Suprapubic skin (tissue), 4 donors: ENCODE measurements at regions not wholly inside any gene's neighbourhood (a gene's known extent, or its start where the extent isn't known, plus 50 kb on each side); places are given as distances from the start of the nearest gene placed in this dataset.

Experiments used
- DNase-seq, 2 donors: peaks; one replicate each; pipeline ENCODE4 v3.0.0-alpha.2; 2019; ENCODE audit warnings: low spot score in 2 of 2
- H3K27ac ChIP-seq: fragments of 200-600 bp; sonication (generic); one replicate; pipeline ENCODE4 v1.5.1; 2019
- H3K27me3 ChIP-seq: fragments of 200-600 bp; sonication (generic); one replicate; pipeline ENCODE4 v1.5.1; 2019
- H3K36me3 ChIP-seq: fragments of 200-600 bp; sonication (generic); one replicate; pipeline ENCODE4 v1.5.1; 2019
- H3K4me1 ChIP-seq: fragments of 200-600 bp; sonication (generic); one replicate; pipeline ENCODE4 v1.5.1; 2019
- H3K4me3 ChIP-seq: fragments of 200-600 bp; sonication (generic); one replicate; pipeline ENCODE4 v1.5.1; 2019; ENCODE audit warnings: mild to moderate bottlenecking
- H3K9me3 ChIP-seq: fragments of 200-600 bp; sonication (generic); one replicate; pipeline ENCODE4 v1.5.1; 2019
- CTCF ChIP-seq, 2 donors: fragments of 200-600 bp in 1 of 2; fragments of 450-650 bp in 1 of 2; sonication (generic) in 1 of 2; IDR thresholded peaks; one replicate each; pipeline ENCODE4 v1.5.1; 2016 to 2019; ENCODE audit warnings: antibody characterized with exemption in 2 of 2, mild to moderate bottlenecking in 1 of 2, moderate library complexity in 1 of 2
- EP300 ChIP-seq: sonication (generic); formaldehyde crosslinking; IDR thresholded peaks from one replicate; pipeline ENCODE4 v1.6.1; 2017; ENCODE audit warnings: antibody characterized with exemption
- POLR2A ChIP-seq, 2 donors: fragments of 450-650 bp; IDR thresholded peaks; one replicate each; pipeline ENCODE4 v1.6.1; 2017; ENCODE audit warnings: antibody characterized with exemption in 2 of 2, mild to moderate bottlenecking in 2 of 2, moderate library complexity in 2 of 2
- POLR2AphosphoS5 ChIP-seq, 3 donors: sonication (generic); formaldehyde crosslinking; IDR thresholded peaks; one replicate each; pipeline ENCODE4 v1.6.1; 2017; ENCODE audit warnings: antibody characterized with exemption in 3 of 3
- WGBS: methylation state at CpG from one replicate; pipeline ENCODE4 v1.1.5; 2018; 5-methylcytosine and 5-hydroxymethylcytosine counted together

GRCh38 chr5:93299681-93300308 is 281.2 kb downstream of the NR2F1-AS1 start:
- no peaks in the 10 kb centered on the region for H3K36me3 ChIP-seq
- no peaks in the 10 kb centered on the region for H3K27me3 ChIP-seq
- no peak for DNase-seq
- TF ChIP-seq CTCF (IDR thresholded peaks at IDR 0.05) (no peak), POLR2A (IDR thresholded peaks at IDR 0.05) (no peak), POLR2AphosphoS5 (IDR thresholded peaks at IDR 0.05) (no peak), EP300 (no peak)
- no peaks in the 10 kb centered on the region for H3K9me3 ChIP-seq
- H3K4me3 ChIP-seq, result no peak overlapping the region
- WGBS, result 87% methylated on average over 6 of the region's 6 CpGs
- H3K27ac ChIP-seq, result no peak overlapping the region
- no peaks in the 10 kb centered on the region for H3K4me1 ChIP-seq

- no peaks in the 10 kb centered on the region for H3K27me3 ChIP-seq
- H3K27ac ChIP-seq, result no peak overlapping the region
- no peak for DNase-seq
- no peaks in the 10 kb centered on the region for H3K4me1 ChIP-seq
- H3K9me3 ChIP-seq, result no peaks in the 10 kb centered on the region
- TF ChIP-seq CTCF (IDR thresholded peaks at IDR 0.05), result no peak
- TF ChIP-seq POLR2AphosphoS5 (IDR thresholded peaks at IDR 0.05), result no peak
- TF ChIP-seq EP300, result no peak
- TF ChIP-seq POLR2A (IDR thresholded peaks at IDR 0.05), result no peak
- 88% methylated on average over 2 of the region's 2 CpGs for WGBS
- H3K4me3 ChIP-seq, result no peak overlapping the region
- H3K36me3 ChIP-seq, result no peaks in the 10 kb centered on the region
These were observed 283.9 kb downstream of the NR2F1-AS1 start for GRCh38 chr5:93297116-93297515.

- H3K9me3 ChIP-seq, result no peaks in the 10 kb centered on the region
- no peaks in the 10 kb centered on the region for H3K36me3 ChIP-seq
- H3K4me1 ChIP-seq, result no peaks in the 10 kb centered on the region
- no peaks in the 10 kb centered on the region for H3K27me3 ChIP-seq
- H3K27ac ChIP-seq, result no peak overlapping the region
- no peak overlapping the region for H3K4me3 ChIP-seq
- WGBS, result 73% methylated on average over 2 of the region's 2 CpGs
- no peak for DNase-seq
- no peak for TF ChIP-seq CTCF (IDR thresholded peaks at IDR 0.05)
- TF ChIP-seq POLR2AphosphoS5 (IDR thresholded peaks at IDR 0.05), result no peak
- no peak for TF ChIP-seq POLR2A (IDR thresholded peaks at IDR 0.05)
- no peak for TF ChIP-seq EP300
These were observed 284.7 kb downstream of the NR2F1-AS1 start for GRCh38 chr5:93296338-93296737.

GRCh38 chr5:93294996-93295395 is 286.0 kb downstream of the NR2F1-AS1 start:
- H3K27me3 ChIP-seq, result no peaks in the 10 kb centered on the region
- no peak for DNase-seq
- TF ChIP-seq CTCF (IDR thresholded peaks at IDR 0.05) (no peak), POLR2AphosphoS5 (IDR thresholded peaks at IDR 0.05) (no peak), EP300 (no peak), POLR2A (IDR thresholded peaks at IDR 0.05) (no peak)
- no peaks in the 10 kb centered on the region for H3K4me1 ChIP-seq
- WGBS, result 86% methylated on average over 1 of the region's 1 CpG
- H3K36me3 ChIP-seq, result no peaks in the 10 kb centered on the region
- H3K9me3 ChIP-seq, result no peaks in the 10 kb centered on the region
- H3K27ac ChIP-seq, result no peak overlapping the region
- H3K4me3 ChIP-seq, result no peak overlapping the region

GRCh38 chr5:93294199-93294598 is 286.8 kb downstream of the NR2F1-AS1 start:
- H3K4me1 ChIP-seq, result no peaks in the 10 kb centered on the region
- no peak overlapping the region for H3K27ac ChIP-seq
- H3K4me3 ChIP-seq, result no peak overlapping the region
- TF ChIP-seq POLR2AphosphoS5 (IDR thresholded peaks at IDR 0.05) (no peak), POLR2A (IDR thresholded peaks at IDR 0.05) (no peak), EP300 (no peak), CTCF (IDR thresholded peaks at IDR 0.05) (no peak)
- H3K27me3 ChIP-seq, result no peaks in the 10 kb centered on the region
- no peaks in the 10 kb centered on the region for H3K36me3 ChIP-seq
- H3K9me3 ChIP-seq, result no peaks in the 10 kb centered on the region
- DNase-seq, result no peak
